K562 (cell line): ENCODE measurements at regions not wholly inside any gene's neighbourhood (a gene's known extent, or its start where the extent isn't known, plus 50 kb on each side); places are given as distances from the start of the nearest gene placed in this dataset.

Experiments used
- ATAC-seq: fragments of 200-7000 bp; cut with Tn5 transposase; 3 replicates; pipeline ENCODE4 v1.9.1; 2020; ENCODE audit warnings: moderate library complexity
- BruUV-seq: library from RNA; stranded (reverse); fragments of 400-500 nt; replicated peaks from 2 replicates; lab custom pipeline; 2021; lab: Mats Ljungman, UMichigan
- CTCF ChIA-PET: fragments of 300-600 bp; formaldehyde crosslinking; extraction: SDS; loops from one replicate; lab custom pipeline; 2021; ENCODE audit warnings: low intra/inter-chr PET ratio; lab: Yijun Ruan, JAX
- POLR2A ChIA-PET: fragments of 300-600, 350-650 bp; sonication (Branson Sonifier 250); formaldehyde crosslinking; extraction: SDS; loops from one replicate; lab custom pipeline; 2021; ENCODE audit warnings: antibody characterized with exemption, inconsistent platforms; lab: Yijun Ruan, JAX
- DNase-seq, 4 experiments: peaks; one replicate each; pipeline versions ENCODE4 v3.0.0 to v3.0.0-alpha.2; 2011 to 2018; ENCODE audit warnings: low spot score in 3 of 4, mixed read lengths in 3 of 4; ENCODE audit errors: extremely low read depth in 1 of 4
- FAIRE-seq: peaks from 2 replicates; lab custom pipeline; 2011; peaks lifted over from hg19 to GRCh38; lab: Jason Lieb, UNC
- H2AFZ ChIP-seq: 2 replicates; pipeline ENCODE4 v1.6.0; 2011; ENCODE audit warnings: low read depth, low read length, control low read depth, inconsistent platforms
- H3K27ac ChIP-seq: fragments of 200-600 bp; 3 replicates; pipeline ENCODE4 v1.8.0; 2011; ENCODE audit warnings: low read depth, mild to moderate bottlenecking, control low read depth, inconsistent platforms, low read length, moderate library complexity, mixed read lengths; ENCODE audit errors: extremely low read depth
- H3K27me3 ChIP-seq, 2 experiments: fragments of 300-600 bp in 1 of 2; 2 replicates in 1 of 2; 3 replicates in 1 of 2; pipeline versions ENCODE4 v1.6.0 to v1.8.0; 2011; ENCODE audit warnings: inconsistent platforms in 2 of 2, low read length in 2 of 2, mild to moderate bottlenecking in 1 of 2, mixed read lengths in 1 of 2, moderate library complexity in 1 of 2; ENCODE audit not compliant: control insufficient read depth in 2 of 2, insufficient read depth in 2 of 2
- H3K36me3 ChIP-seq: fragments of 300-600 bp; 3 replicates; pipeline ENCODE4 v1.8.0; 2011; ENCODE audit warnings: mild to moderate bottlenecking, low read length, inconsistent platforms; ENCODE audit not compliant: control insufficient read depth, insufficient read depth
- H3K4me1 ChIP-seq, 2 experiments: fragments of 200-600 bp in 1 of 2; replicated peaks in 1 of 2; 2 replicates in 1 of 2; 3 replicates in 1 of 2; pipeline versions ENCODE4 v1.5.1 to v1.8.0; 2011; ENCODE audit warnings: inconsistent platforms in 2 of 2, low read length in 2 of 2, mild to moderate bottlenecking in 1 of 2, mixed read lengths in 1 of 2, moderate library complexity in 1 of 2; ENCODE audit not compliant: control insufficient read depth in 2 of 2, insufficient read depth in 2 of 2
- H3K4me2 ChIP-seq: 2 replicates; pipeline ENCODE4 v1.6.1; 2011; ENCODE audit warnings: low read length, control low read depth, inconsistent platforms, mixed read lengths; ENCODE audit not compliant: insufficient read depth
- H3K4me3 ChIP-seq: fragments of 200-600 bp; sonication (generic), shearing (Covaris generic); 2 replicates; pipeline ENCODE4 v1.5.1; 2016; ENCODE audit warnings: control low read depth, inconsistent platforms
- H3K79me2 ChIP-seq: fragments of 200-600 bp; 3 replicates; pipeline ENCODE4 v1.8.0; 2011; ENCODE audit warnings: low read length, inconsistent platforms; ENCODE audit not compliant: control insufficient read depth, insufficient read depth
- H3K9ac ChIP-seq, 2 experiments: 2 replicates each; pipeline versions ENCODE4 v1.6.0 to v1.6.1; 2011; ENCODE audit warnings: low read depth in 2 of 2, low read length in 2 of 2, control low read depth in 1 of 2, inconsistent platforms in 1 of 2, mild to moderate bottlenecking in 1 of 2, mixed read lengths in 1 of 2; ENCODE audit not compliant: insufficient read depth in 1 of 2
- H3K9me1 ChIP-seq: one replicate; pipeline ENCODE4 v1.6.0; 2011; ENCODE audit warnings: inconsistent platforms, mild to moderate bottlenecking, low read length, moderate library complexity; ENCODE audit not compliant: control insufficient read depth, insufficient read depth
- H3K9me3 ChIP-seq: replicated peaks from 2 replicates; pipeline ENCODE4 v1.5.1; 2011; ENCODE audit warnings: low read depth, low read length, inconsistent platforms; ENCODE audit not compliant: control insufficient read depth, insufficient read depth
- H4K20me1 ChIP-seq: replicated peaks from 2 replicates; pipeline ENCODE4 v1.6.1; 2011; ENCODE audit warnings: low read length, inconsistent platforms, mixed read lengths; ENCODE audit not compliant: control insufficient read depth, insufficient read depth
- CHD2 ChIP-seq: IDR thresholded peaks from 2 replicates; pipeline ENCODE4 v1.6.1; 2011; ENCODE audit warnings: low read depth, low read length
- WGBS: fragments of 100-300 bp; shearing (Covaris generic); methylation state at CpG from one replicate; pipeline ENCODE4 v1.1.6; 2016; ENCODE audit warnings: low coverage, mixed read lengths; ENCODE audit not compliant: insufficient coverage; ENCODE audit errors: missing lambda C conversion rate; 5-methylcytosine and 5-hydroxymethylcytosine counted together
- in situ Hi-C: fragments of 300-500 bp; cut with MboI; formaldehyde crosslinking; loops from 4 replicates; pipeline ENCODE4 v1.15.0; 2018; ENCODE audit warnings: inconsistent platforms, mixed read lengths
- intact Hi-C: fragments of 100-400 bp; cut with micrococcal nuclease; formaldehyde crosslinking; loops from 2 replicates; pipeline ENCODE4 v1.14.2; 2022
- TF ChIP-seq, protein P1 (sequence below): fragments of 450-650 bp; IDR thresholded peaks from 2 replicates; pipeline ENCODE4 v1.6.1; 2017; ENCODE audit warnings: antibody characterized with exemption, mild to moderate bottlenecking

DNA sequence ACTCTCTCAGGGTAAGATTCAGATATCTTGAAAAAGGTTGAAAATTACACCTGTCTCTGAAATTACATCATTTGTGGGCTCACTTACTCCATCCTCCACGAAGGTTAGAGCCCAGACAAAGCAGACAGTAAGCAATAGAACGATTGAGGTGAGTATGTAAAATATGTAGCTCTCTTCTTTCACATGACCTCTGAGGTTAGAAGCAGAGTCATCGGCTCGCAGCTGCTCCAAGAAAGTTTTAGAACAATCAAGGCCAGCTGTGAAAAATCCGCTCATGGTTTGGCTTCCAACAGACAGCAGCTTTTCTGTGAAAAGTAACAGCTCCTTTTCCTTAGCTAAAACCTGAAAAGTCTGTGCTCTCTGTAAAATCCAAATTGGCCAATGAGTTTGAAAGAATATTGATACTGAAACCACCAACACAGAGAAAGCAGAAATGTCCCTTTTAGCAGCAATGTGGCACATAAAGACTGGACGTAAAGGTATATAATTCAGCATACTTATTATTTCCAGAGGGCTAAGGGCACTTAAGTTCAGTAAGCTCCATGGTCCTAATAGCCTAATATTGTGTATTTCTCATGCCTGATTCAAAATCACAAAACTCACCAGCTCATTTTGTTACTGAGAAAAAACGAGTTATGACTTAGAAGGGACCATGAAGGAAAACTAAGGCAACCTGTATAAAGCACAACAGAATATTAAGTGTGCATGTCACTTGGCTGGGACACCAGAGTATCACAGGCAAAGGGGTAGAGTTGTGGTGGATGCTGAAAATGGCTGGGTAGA lies 78.2 kb downstream of the FAM76B start:
- FAIRE-seq (no peak), ATAC-seq (no peak), DNase-seq (no peak)
- peak overlapping the region; percentile 37 for H3K4me2 ChIP-seq
- H2AFZ ChIP-seq = peak overlapping the region; percentile 84
- H3K27me3 ChIP-seq = no peaks in the 10 kb centered on the region
- ChIA-PET POLR2A (interaction anchor here (0.6 to 1.3 kb wide), 4 partner anchors 10 to 79 kb away, joined by 3 to 4 read pairs (median 4); no protein-coding TSS in a partner anchor), CTCF (no interaction called here)
- H3K9me1 ChIP-seq = no peaks in the 10 kb centered on the region
- H3K4me3 ChIP-seq = no peak overlapping the region
- 30% methylated on average over 7 of the region's 7 CpGs for WGBS
- no peaks in the 10 kb centered on the region for H4K20me1 ChIP-seq
- H3K9me3 ChIP-seq = no peaks in the 10 kb centered on the region
- no peak overlapping the region for H3K27ac ChIP-seq
- H3K4me1 ChIP-seq = peaks cover 4 to 46% of the 10 kb centered on the region in 2 experiments; a peak in 2 of 5 replicates
- no peaks in the 10 kb centered on the region for H3K79me2 ChIP-seq
- in situ Hi-C loops = no loop called here
- intact Hi-C loops = no loop called here
- H3K9ac ChIP-seq = 0 out of 4 replicates have a peak overlapping the region, but pooled peaks of 1 of the 2 experiments have one; percentile 12
- TF ChIP-seq, protein P1, sequence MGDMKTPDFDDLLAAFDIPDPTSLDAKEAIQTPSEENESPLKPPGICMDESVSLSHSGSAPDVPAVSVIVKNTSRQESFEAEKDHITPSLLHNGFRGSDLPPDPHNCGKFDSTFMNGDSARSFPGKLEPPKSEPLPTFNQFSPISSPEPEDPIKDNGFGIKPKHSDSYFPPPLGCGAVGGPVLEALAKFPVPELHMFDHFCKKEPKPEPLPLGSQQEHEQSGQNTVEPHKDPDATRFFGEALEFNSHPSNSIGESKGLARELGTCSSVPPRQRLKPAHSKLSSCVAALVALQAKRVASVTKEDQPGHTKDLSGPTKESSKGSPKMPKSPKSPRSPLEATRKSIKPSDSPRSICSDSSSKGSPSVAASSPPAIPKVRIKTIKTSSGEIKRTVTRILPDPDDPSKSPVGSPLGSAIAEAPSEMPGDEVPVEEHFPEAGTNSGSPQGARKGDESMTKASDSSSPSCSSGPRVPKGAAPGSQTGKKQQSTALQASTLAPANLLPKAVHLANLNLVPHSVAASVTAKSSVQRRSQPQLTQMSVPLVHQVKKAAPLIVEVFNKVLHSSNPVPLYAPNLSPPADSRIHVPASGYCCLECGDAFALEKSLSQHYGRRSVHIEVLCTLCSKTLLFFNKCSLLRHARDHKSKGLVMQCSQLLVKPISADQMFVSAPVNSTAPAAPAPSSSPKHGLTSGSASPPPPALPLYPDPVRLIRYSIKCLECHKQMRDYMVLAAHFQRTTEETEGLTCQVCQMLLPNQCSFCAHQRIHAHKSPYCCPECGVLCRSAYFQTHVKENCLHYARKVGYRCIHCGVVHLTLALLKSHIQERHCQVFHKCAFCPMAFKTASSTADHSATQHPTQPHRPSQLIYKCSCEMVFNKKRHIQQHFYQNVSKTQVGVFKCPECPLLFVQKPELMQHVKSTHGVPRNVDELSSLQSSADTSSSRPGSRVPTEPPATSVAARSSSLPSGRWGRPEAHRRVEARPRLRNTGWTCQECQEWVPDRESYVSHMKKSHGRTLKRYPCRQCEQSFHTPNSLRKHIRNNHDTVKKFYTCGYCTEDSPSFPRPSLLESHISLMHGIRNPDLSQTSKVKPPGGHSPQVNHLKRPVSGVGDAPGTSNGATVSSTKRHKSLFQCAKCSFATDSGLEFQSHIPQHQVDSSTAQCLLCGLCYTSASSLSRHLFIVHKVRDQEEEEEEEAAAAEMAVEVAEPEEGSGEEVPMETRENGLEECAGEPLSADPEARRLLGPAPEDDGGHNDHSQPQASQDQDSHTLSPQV = 0 out of 2 replicates have a peak, but pooled peaks have one; percentile 17
- TF ChIP-seq CHD2 = no peak
- TF ChIP-seq, all 486 proteins: peak for 1
- no TSS peak for BruUV-seq
- no peaks in the 10 kb centered on the region for H3K36me3 ChIP-seq
